ENCODE measurements at regions not wholly inside any gene's neighbourhood (a gene's known extent, or its start where the extent isn't known, plus 50 kb on each side); places are given as distances from the start of the nearest gene placed in this dataset.

- Histone ChIP-seq H3K4me3 (ENCODE audit: low read length in 2 of 2) (no peak overlapping the region), H3K4me1 (ENCODE audit: insufficient read depth, low read length) (no peaks in the 10 kb centered on the region), H3K9me3 (ENCODE audit: control insufficient read depth in 1 of 2, low read length in 2 of 2) (peaks cover 0 to 3% of the 10 kb centered on the region in 2 donors), H3K27ac (ENCODE audit: low read depth, low read length) (no peak overlapping the region), H3K36me3 (ENCODE audit: insufficient read depth, low read length) (no peaks in the 10 kb centered on the region), H3K27me3 (ENCODE audit: insufficient read depth, low read length) (no peaks in the 10 kb centered on the region)
- H3K4me3 Mint-ChIP-seq = no peak overlapping the region
- POLR2A ChIA-PET (ENCODE audit: partially characterized antibody) = no interaction called here
- CTCF ChIA-PET (ENCODE audit: partially characterized antibody) = no interaction called here
- H3K27ac Mint-ChIP-seq = no peak overlapping the region
- H3K9me3 Mint-ChIP-seq = peaks cover 0 to 5% (median 0%) of the 10 kb centered on the region in 8 donors
- no peak for DNase-seq
- no peaks in the 10 kb centered on the region for H3K27me3 Mint-ChIP-seq
- intact Hi-C loops (cut with micrococcal nuclease) = no loop called here
- no peaks in the 10 kb centered on the region for H3K4me1 Mint-ChIP-seq
- H3K36me3 Mint-ChIP-seq = no peaks in the 10 kb centered on the region
Measured at GRCh38 chr13:72120632-72121031, 253.6 kb upstream of the DACH1 start.

- no peak for DNase-seq
- Histone ChIP-seq H3K4me3 (ENCODE audit: low read length in 2 of 2) (no peak overlapping the region), H3K27me3 (ENCODE audit: insufficient read depth, low read length) (no peaks in the 10 kb centered on the region), H3K36me3 (ENCODE audit: insufficient read depth, low read length) (no peaks in the 10 kb centered on the region), H3K4me1 (ENCODE audit: insufficient read depth, low read length) (no peaks in the 10 kb centered on the region), H3K9me3 (ENCODE audit: control insufficient read depth in 1 of 2, low read length in 2 of 2) (no peaks in the 10 kb centered on the region), H3K27ac (ENCODE audit: low read depth, low read length) (no peak overlapping the region)
- intact Hi-C loops (cut with micrococcal nuclease) = no loop called here
- Mint-ChIP-seq H3K27ac (no peak overlapping the region), H3K4me3 (no peak overlapping the region), H3K4me1 (no peaks in the 10 kb centered on the region), H3K9me3 (peaks cover 0 to 4% (median 0%) of the 10 kb centered on the region in 8 donors), H3K27me3 (no peaks in the 10 kb centered on the region), H3K36me3 (no peaks in the 10 kb centered on the region)
- POLR2A ChIA-PET (ENCODE audit: partially characterized antibody) = no interaction called here
- CTCF ChIA-PET (ENCODE audit: partially characterized antibody) = no interaction called here
Measured at GRCh38 chr13:72113931-72114330, 246.9 kb upstream of the DACH1 start.

- H3K27me3 Mint-ChIP-seq = no peaks in the 10 kb centered on the region
- H3K4me3 Mint-ChIP-seq = no peak overlapping the region
- intact Hi-C loops (cut with micrococcal nuclease) = no loop called here
- no peak overlapping the region for H3K27ac Mint-ChIP-seq
- peaks cover 0 to 4% (median 0%) of the 10 kb centered on the region in 8 donors for H3K9me3 Mint-ChIP-seq
- DNase-seq = no peak
- ChIA-PET CTCF (ENCODE audit: partially characterized antibody) (no interaction called here), POLR2A (ENCODE audit: partially characterized antibody) (no interaction called here)
- no peaks in the 10 kb centered on the region for H3K4me1 ChIP-seq (ENCODE audit: insufficient read depth, low read length)
- H3K4me1 Mint-ChIP-seq = no peaks in the 10 kb centered on the region
- no peak overlapping the region for H3K4me3 ChIP-seq (ENCODE audit: low read length in 2 of 2)
- no peaks in the 10 kb centered on the region for H3K36me3 ChIP-seq (ENCODE audit: insufficient read depth, low read length)
- H3K36me3 Mint-ChIP-seq = no peaks in the 10 kb centered on the region
- no peaks in the 10 kb centered on the region for H3K9me3 ChIP-seq (ENCODE audit: control insufficient read depth in 1 of 2, low read length in 2 of 2)
- H3K27me3 ChIP-seq (ENCODE audit: insufficient read depth, low read length) = no peaks in the 10 kb centered on the region
- H3K27ac ChIP-seq (ENCODE audit: low read depth, low read length) = no peak overlapping the region
Measured at GRCh38 chr13:72113076-72113475, 246.1 kb upstream of the DACH1 start.

GRCh38 chr13:72112216-72112615 lies 245.2 kb upstream of the DACH1 start:
- H3K36me3 Mint-ChIP-seq = no peaks in the 10 kb centered on the region
- H3K27me3 Mint-ChIP-seq = no peaks in the 10 kb centered on the region
- no peaks in the 10 kb centered on the region for H3K9me3 ChIP-seq (ENCODE audit: control insufficient read depth in 1 of 2, low read length in 2 of 2)
- intact Hi-C loops (cut with micrococcal nuclease) = no loop called here
- H3K4me1 Mint-ChIP-seq = no peaks in the 10 kb centered on the region
- H3K27ac ChIP-seq (ENCODE audit: low read depth, low read length) = no peak overlapping the region
- H3K27ac Mint-ChIP-seq = no peak overlapping the region
- POLR2A ChIA-PET (ENCODE audit: partially characterized antibody) = no interaction called here
- H3K4me3 Mint-ChIP-seq = no peak overlapping the region
- no peaks in the 10 kb centered on the region for H3K36me3 ChIP-seq (ENCODE audit: insufficient read depth, low read length)
- CTCF ChIA-PET (ENCODE audit: partially characterized antibody) = no interaction called here
- H3K4me3 ChIP-seq (ENCODE audit: low read length in 2 of 2) = no peak overlapping the region
- H3K9me3 Mint-ChIP-seq = peaks cover 0 to 6% (median 0%) of the 10 kb centered on the region in 8 donors
- H3K27me3 ChIP-seq (ENCODE audit: insufficient read depth, low read length) = no peaks in the 10 kb centered on the region
- no peak for DNase-seq
- no peaks in the 10 kb centered on the region for H3K4me1 ChIP-seq (ENCODE audit: insufficient read depth, low read length)

- ChIA-PET CTCF (ENCODE audit: partially characterized antibody) (no interaction called here), POLR2A (ENCODE audit: partially characterized antibody) (no interaction called here)
- no peaks in the 10 kb centered on the region for H3K4me1 ChIP-seq (ENCODE audit: insufficient read depth, low read length)
- no peaks in the 10 kb centered on the region for H3K36me3 ChIP-seq (ENCODE audit: insufficient read depth, low read length)
- no peak for DNase-seq
- Mint-ChIP-seq H3K27ac (no peak overlapping the region), H3K36me3 (no peaks in the 10 kb centered on the region), H3K4me3 (no peak overlapping the region), H3K27me3 (no peaks in the 10 kb centered on the region), H3K9me3 (peaks cover 0 to 8% (median 3%) of the 10 kb centered on the region in 8 donors), H3K4me1 (no peaks in the 10 kb centered on the region)
- H3K27ac ChIP-seq (ENCODE audit: low read depth, low read length) = no peak overlapping the region
- no peaks in the 10 kb centered on the region for H3K9me3 ChIP-seq (ENCODE audit: control insufficient read depth in 1 of 2, low read length in 2 of 2)
- intact Hi-C loops (cut with micrococcal nuclease) = no loop called here
- H3K27me3 ChIP-seq (ENCODE audit: insufficient read depth, low read length) = no peaks in the 10 kb centered on the region
- no peak overlapping the region for H3K4me3 ChIP-seq (ENCODE audit: low read length in 2 of 2)
Measured at GRCh38 chr13:72109863-72110262, 242.9 kb upstream of the DACH1 start.

- H3K9me3 Mint-ChIP-seq = peaks cover 0 to 9% (median 5%) of the 10 kb centered on the region in 8 donors
- no peaks in the 10 kb centered on the region for H3K4me1 Mint-ChIP-seq
- POLR2A ChIA-PET (ENCODE audit: partially characterized antibody) = no interaction called here
- H3K27ac ChIP-seq (ENCODE audit: low read depth, low read length) = no peak overlapping the region
- CTCF ChIA-PET (ENCODE audit: partially characterized antibody) = no interaction called here
- H3K4me1 ChIP-seq (ENCODE audit: insufficient read depth, low read length) = no peaks in the 10 kb centered on the region
- H3K4me3 Mint-ChIP-seq = no peak overlapping the region
- no peak overlapping the region for H3K4me3 ChIP-seq (ENCODE audit: low read length in 2 of 2)
- no peaks in the 10 kb centered on the region for H3K27me3 Mint-ChIP-seq
- no peaks in the 10 kb centered on the region for H3K36me3 Mint-ChIP-seq
- intact Hi-C loops (cut with micrococcal nuclease) = no loop called here
- no peaks in the 10 kb centered on the region for H3K9me3 ChIP-seq (ENCODE audit: control insufficient read depth in 1 of 2, low read length in 2 of 2)
- H3K36me3 ChIP-seq (ENCODE audit: insufficient read depth, low read length) = no peaks in the 10 kb centered on the region
- DNase-seq = no peak
- no peaks in the 10 kb centered on the region for H3K27me3 ChIP-seq (ENCODE audit: insufficient read depth, low read length)
- H3K27ac Mint-ChIP-seq = no peak overlapping the region
Measured at GRCh38 chr13:72104656-72105180, 237.7 kb upstream of the DACH1 start.

GRCh38 chr13:72101768-72102400 lies 234.9 kb upstream of the DACH1 start:
- DNase-seq = no peak
- H3K27me3 ChIP-seq (ENCODE audit: insufficient read depth, low read length) = no peaks in the 10 kb centered on the region
- H3K27ac Mint-ChIP-seq = no peak overlapping the region
- H3K9me3 Mint-ChIP-seq = peaks cover 0 to 9% (median 3%) of the 10 kb centered on the region in 8 donors
- no peak overlapping the region for H3K4me3 Mint-ChIP-seq
- POLR2A ChIA-PET (ENCODE audit: partially characterized antibody) = no interaction called here
- H3K9me3 ChIP-seq (ENCODE audit: control insufficient read depth in 1 of 2, low read length in 2 of 2) = no peaks in the 10 kb centered on the region
- H3K27ac ChIP-seq (ENCODE audit: low read depth, low read length) = no peak overlapping the region
- H3K27me3 Mint-ChIP-seq = no peaks in the 10 kb centered on the region
- no peaks in the 10 kb centered on the region for H3K4me1 Mint-ChIP-seq
- intact Hi-C loops (cut with micrococcal nuclease) = no loop called here
- CTCF ChIA-PET (ENCODE audit: partially characterized antibody) = no interaction called here
- no peak overlapping the region for H3K4me3 ChIP-seq (ENCODE audit: low read length in 2 of 2)
- H3K36me3 ChIP-seq (ENCODE audit: insufficient read depth, low read length) = no peaks in the 10 kb centered on the region
- H3K4me1 ChIP-seq (ENCODE audit: insufficient read depth, low read length) = no peaks in the 10 kb centered on the region
- H3K36me3 Mint-ChIP-seq = no peaks in the 10 kb centered on the region

GRCh38 chr13:72100339-72100738 lies 233.3 kb upstream of the DACH1 start:
- Mint-ChIP-seq H3K9me3 (peaks cover 0 to 5% (median 2%) of the 10 kb centered on the region in 8 donors), H3K4me3 (no peak overlapping the region), H3K36me3 (no peaks in the 10 kb centered on the region), H3K27ac (no peak overlapping the region), H3K27me3 (no peaks in the 10 kb centered on the region), H3K4me1 (no peaks in the 10 kb centered on the region)
- no peak for DNase-seq
- H3K27ac ChIP-seq (ENCODE audit: low read depth, low read length) = no peak overlapping the region
- no peaks in the 10 kb centered on the region for H3K36me3 ChIP-seq (ENCODE audit: insufficient read depth, low read length)
- no peaks in the 10 kb centered on the region for H3K27me3 ChIP-seq (ENCODE audit: insufficient read depth, low read length)
- H3K4me1 ChIP-seq (ENCODE audit: insufficient read depth, low read length) = no peaks in the 10 kb centered on the region
- no peaks in the 10 kb centered on the region for H3K9me3 ChIP-seq (ENCODE audit: control insufficient read depth in 1 of 2, low read length in 2 of 2)
- CTCF ChIA-PET (ENCODE audit: partially characterized antibody) = no interaction called here
- H3K4me3 ChIP-seq (ENCODE audit: low read length in 2 of 2) = no peak overlapping the region
- intact Hi-C loops (cut with micrococcal nuclease) = no loop called here
- POLR2A ChIA-PET (ENCODE audit: partially characterized antibody) = no interaction called here

All from CD4-positive, alpha-beta memory T cell (primary cell).